ENCODE measurements at regions not wholly inside any gene's neighbourhood (a gene's known extent, or its start where the extent isn't known, plus 50 kb on each side); places are given as distances from the start of the nearest gene placed in this dataset.
A peak's percentile ranks its signal among the peaks of the same experiment; 100 is the strongest.

- Histone ChIP-seq H3K4me3 (ENCODE audit: low read length in 2 of 2) (no peak overlapping the region), H2BK120ac (ENCODE audit: low read depth, low read length) (no peak overlapping the region), H2BK12ac (ENCODE audit: low read length) (no peak overlapping the region), H3K14ac (ENCODE audit: low read length) (no peak overlapping the region), H3K79me1 (ENCODE audit: low read depth, low read length) (no peaks in the 10 kb centered on the region), H3K9me3 (replicated peaks in 1 of 2; ENCODE audit: control insufficient read depth in 2 of 2, insufficient read depth in 1 of 2, low read depth in 1 of 2, low read length in 2 of 2) (no peaks in the 10 kb centered on the region), H3K4ac (ENCODE audit: low read length) (no peak overlapping the region), H4K8ac (ENCODE audit: low read depth, low read length) (no peak overlapping the region), H2BK5ac (ENCODE audit: low read length) (no peak overlapping the region), H2AK5ac (ENCODE audit: low read depth, low read length) (no peak overlapping the region), H2AFZ (ENCODE audit: low read length) (no peak overlapping the region), H3K27me3 (ENCODE audit: control insufficient read depth in 3 of 3, insufficient read depth in 3 of 3, low read depth in 1 of 3, low read length in 3 of 3) (no peaks in the 10 kb centered on the region), H2BK15ac (ENCODE audit: low read length) (no peak overlapping the region), H3K4me2 (ENCODE audit: insufficient read depth, low read length, poor library complexity, severe bottlenecking) (no peak overlapping the region), H3K27ac (replicated peaks; ENCODE audit: low read length) (no peak overlapping the region), H4K91ac (ENCODE audit: low read depth, low read length, poor library complexity) (no peak overlapping the region), H3K9ac (ENCODE audit: low read depth, low read length, poor library complexity) (no peak overlapping the region), H3K36me3 (replicated peaks in 1 of 2; ENCODE audit: control insufficient read depth in 2 of 2, insufficient read depth in 2 of 2, low read length in 2 of 2) (no peaks in the 10 kb centered on the region), H3K18ac (ENCODE audit: low read length) (no peak overlapping the region), H3K4me1 (ENCODE audit: control insufficient read depth in 2 of 2, insufficient read depth in 1 of 2, low read depth in 1 of 2, low read length in 2 of 2) (no peaks in the 10 kb centered on the region), H3K23ac (ENCODE audit: low read depth, low read length, poor library complexity) (no peak overlapping the region)
- DNase-seq (ENCODE audit: low spot score): no peak
Measured at GRCh38 chr3:103937094-103937493, 1429.6 kb upstream of the ALCAM start.

- H2BK120ac ChIP-seq (ENCODE audit: low read depth, low read length): no peak overlapping the region
- no peak overlapping the region for H3K4me2 ChIP-seq (ENCODE audit: insufficient read depth, low read length, poor library complexity, severe bottlenecking)
- no peak overlapping the region for H4K91ac ChIP-seq (ENCODE audit: low read depth, low read length, poor library complexity)
- no peak overlapping the region for H2AK5ac ChIP-seq (ENCODE audit: low read depth, low read length)
- H3K14ac ChIP-seq (ENCODE audit: low read length): no peak overlapping the region
- H2AFZ ChIP-seq (ENCODE audit: low read length): peak overlapping the region; percentile 52
- H3K4me1 ChIP-seq (ENCODE audit: control insufficient read depth in 2 of 2, insufficient read depth in 1 of 2, low read depth in 1 of 2, low read length in 2 of 2): no peaks in the 10 kb centered on the region
- H3K27me3 ChIP-seq (ENCODE audit: control insufficient read depth in 3 of 3, insufficient read depth in 3 of 3, low read depth in 1 of 3, low read length in 3 of 3): no peaks in the 10 kb centered on the region
- H3K23ac ChIP-seq (ENCODE audit: low read depth, low read length, poor library complexity): no peak overlapping the region
- DNase-seq (ENCODE audit: low spot score): no peak
- H2BK15ac ChIP-seq (ENCODE audit: low read length): no peak overlapping the region
- H3K4ac ChIP-seq (ENCODE audit: low read length): no peak overlapping the region
- no peaks in the 10 kb centered on the region for H3K79me1 ChIP-seq (ENCODE audit: low read depth, low read length)
- no peak overlapping the region for H3K9ac ChIP-seq (ENCODE audit: low read depth, low read length, poor library complexity)
- no peak overlapping the region for H3K27ac ChIP-seq (replicated peaks; ENCODE audit: low read length)
- H2BK5ac ChIP-seq (ENCODE audit: low read length): no peak overlapping the region
- no CpG with 5 or more reads among the region's 2 CpGs for WGBS, 2 donors (ENCODE audit: extremely low coverage in 2 of 2, insufficient read length in 2 of 2, insufficient replicate concordance in 1 of 2)
- H3K9me3 ChIP-seq (replicated peaks in 1 of 2; ENCODE audit: control insufficient read depth in 2 of 2, insufficient read depth in 1 of 2, low read depth in 1 of 2, low read length in 2 of 2): no peaks in the 10 kb centered on the region
- no peak overlapping the region for H2BK12ac ChIP-seq (ENCODE audit: low read length)
- H3K18ac ChIP-seq (ENCODE audit: low read length): no peak overlapping the region
- no peak overlapping the region for H3K4me3 ChIP-seq (ENCODE audit: low read length in 2 of 2)
- H3K36me3 ChIP-seq (replicated peaks in 1 of 2; ENCODE audit: control insufficient read depth in 2 of 2, insufficient read depth in 2 of 2, low read length in 2 of 2): no peaks in the 10 kb centered on the region
- no peak overlapping the region for H4K8ac ChIP-seq (ENCODE audit: low read depth, low read length)
Measured at GRCh38 chr3:103947062-103947461, 1419.6 kb upstream of the ALCAM start.

DNA sequence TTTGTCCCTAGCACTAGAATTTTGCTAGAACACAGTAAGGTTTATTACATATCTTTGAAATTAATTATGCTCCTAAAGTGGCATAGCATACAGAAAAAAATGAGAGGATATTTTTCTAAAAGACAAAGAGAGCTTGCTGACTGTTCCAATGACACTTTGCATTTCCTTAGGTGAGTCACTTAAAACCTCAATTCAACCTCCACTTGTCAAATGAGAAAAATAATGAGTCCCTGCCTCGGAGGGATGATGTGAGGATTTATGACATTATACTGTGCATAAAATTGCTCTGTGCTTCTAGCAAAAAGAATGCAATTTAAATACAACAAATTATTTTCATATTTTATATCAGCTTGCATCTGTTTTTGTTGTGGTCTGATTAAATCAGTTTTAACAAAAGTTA lies 1417.0 kb upstream of the ALCAM start:
- Histone ChIP-seq H3K36me3 (replicated peaks in 1 of 2; ENCODE audit: control insufficient read depth in 2 of 2, insufficient read depth in 2 of 2, low read length in 2 of 2) (no peaks in the 10 kb centered on the region), H4K8ac (ENCODE audit: low read depth, low read length) (no peak overlapping the region), H2BK120ac (ENCODE audit: low read depth, low read length) (no peak overlapping the region), H2BK15ac (ENCODE audit: low read length) (no peak overlapping the region), H3K23ac (ENCODE audit: low read depth, low read length, poor library complexity) (no peak overlapping the region), H2AFZ (ENCODE audit: low read length) (no peak overlapping the region), H2BK12ac (ENCODE audit: low read length) (no peak overlapping the region), H3K4me1 (ENCODE audit: control insufficient read depth in 2 of 2, insufficient read depth in 1 of 2, low read depth in 1 of 2, low read length in 2 of 2) (no peaks in the 10 kb centered on the region), H3K27ac (replicated peaks; ENCODE audit: low read length) (no peak overlapping the region), H3K4me2 (ENCODE audit: insufficient read depth, low read length, poor library complexity, severe bottlenecking) (no peak overlapping the region), H4K91ac (ENCODE audit: low read depth, low read length, poor library complexity) (no peak overlapping the region), H2BK5ac (ENCODE audit: low read length) (no peak overlapping the region), H3K9me3 (replicated peaks in 1 of 2; ENCODE audit: control insufficient read depth in 2 of 2, insufficient read depth in 1 of 2, low read depth in 1 of 2, low read length in 2 of 2) (no peaks in the 10 kb centered on the region), H3K14ac (ENCODE audit: low read length) (no peak overlapping the region), H3K18ac (ENCODE audit: low read length) (no peak overlapping the region), H3K9ac (ENCODE audit: low read depth, low read length, poor library complexity) (no peak overlapping the region), H3K79me1 (ENCODE audit: low read depth, low read length) (no peaks in the 10 kb centered on the region), H3K27me3 (ENCODE audit: control insufficient read depth in 3 of 3, insufficient read depth in 3 of 3, low read depth in 1 of 3, low read length in 3 of 3) (no peaks in the 10 kb centered on the region), H3K4me3 (ENCODE audit: low read length in 2 of 2) (no peak overlapping the region), H2AK5ac (ENCODE audit: low read depth, low read length) (no peak overlapping the region), H3K4ac (ENCODE audit: low read length) (no peak overlapping the region)
- no peak for DNase-seq (ENCODE audit: low spot score)
- no CpG with 5 or more reads among the region's 1 CpG for WGBS, 2 donors (ENCODE audit: extremely low coverage in 2 of 2, insufficient read length in 2 of 2, insufficient replicate concordance in 1 of 2)

GRCh38 chr3:103950676-103951075 lies 1416.0 kb upstream of the ALCAM start:
- no peak overlapping the region for H2BK120ac ChIP-seq (ENCODE audit: low read depth, low read length)
- no peaks in the 10 kb centered on the region for H3K27me3 ChIP-seq (ENCODE audit: control insufficient read depth in 3 of 3, insufficient read depth in 3 of 3, low read depth in 1 of 3, low read length in 3 of 3)
- H3K4me1 ChIP-seq (ENCODE audit: control insufficient read depth in 2 of 2, insufficient read depth in 1 of 2, low read depth in 1 of 2, low read length in 2 of 2): no peaks in the 10 kb centered on the region
- no peak for DNase-seq (ENCODE audit: low spot score)
- no peak overlapping the region for H4K91ac ChIP-seq (ENCODE audit: low read depth, low read length, poor library complexity)
- H3K18ac ChIP-seq (ENCODE audit: low read length): no peak overlapping the region
- no peak overlapping the region for H3K4me3 ChIP-seq (ENCODE audit: low read length in 2 of 2)
- no peak overlapping the region for H2BK5ac ChIP-seq (ENCODE audit: low read length)
- H2AFZ ChIP-seq (ENCODE audit: low read length): no peak overlapping the region
- H3K14ac ChIP-seq (ENCODE audit: low read length): no peak overlapping the region
- no CpG with 5 or more reads among the region's 3 CpGs for WGBS, 2 donors (ENCODE audit: extremely low coverage in 2 of 2, insufficient read length in 2 of 2, insufficient replicate concordance in 1 of 2)
- H3K36me3 ChIP-seq (replicated peaks in 1 of 2; ENCODE audit: control insufficient read depth in 2 of 2, insufficient read depth in 2 of 2, low read length in 2 of 2): no peaks in the 10 kb centered on the region
- no peak overlapping the region for H3K9ac ChIP-seq (ENCODE audit: low read depth, low read length, poor library complexity)
- no peak overlapping the region for H2AK5ac ChIP-seq (ENCODE audit: low read depth, low read length)
- no peaks in the 10 kb centered on the region for H3K79me1 ChIP-seq (ENCODE audit: low read depth, low read length)
- no peak overlapping the region for H4K8ac ChIP-seq (ENCODE audit: low read depth, low read length)
- no peak overlapping the region for H3K23ac ChIP-seq (ENCODE audit: low read depth, low read length, poor library complexity)
- no peaks in the 10 kb centered on the region for H3K9me3 ChIP-seq (replicated peaks in 1 of 2; ENCODE audit: control insufficient read depth in 2 of 2, insufficient read depth in 1 of 2, low read depth in 1 of 2, low read length in 2 of 2)
- H2BK15ac ChIP-seq (ENCODE audit: low read length): no peak overlapping the region
- no peak overlapping the region for H3K4me2 ChIP-seq (ENCODE audit: insufficient read depth, low read length, poor library complexity, severe bottlenecking)
- no peak overlapping the region for H2BK12ac ChIP-seq (ENCODE audit: low read length)
- no peak overlapping the region for H3K27ac ChIP-seq (replicated peaks; ENCODE audit: low read length)
- no peak overlapping the region for H3K4ac ChIP-seq (ENCODE audit: low read length)
